Erythroblast (primary cell): ENCODE measurements at regions not wholly inside any gene's neighbourhood (a gene's known extent, or its start where the extent isn't known, plus 50 kb on each side); places are given as distances from the start of the nearest gene placed in this dataset.

Experiments
- GATA1 ChIP-seq: IDR thresholded peaks from 2 replicates; pipeline ENCODE4 v1.6.1; 2011; ENCODE audit warnings: low read depth, mild to moderate bottlenecking, control low read depth, low read length, moderate library complexity
- POLR2A ChIP-seq: IDR thresholded peaks from 2 replicates; pipeline ENCODE4 v1.6.1; 2011; ENCODE audit warnings: mild to moderate bottlenecking, low read length

GRCh38 chr17:73973586-73974409 lies 229.7 kb upstream of the RPL38 start:
- TF ChIP-seq POLR2A (no peak), GATA1 (no peak)
